Heart right ventricle (tissue), 16 donors: ENCODE measurements at regions not wholly inside any gene's neighbourhood (a gene's known extent, or its start where the extent isn't known, plus 50 kb on each side); places are given as distances from the start of the nearest gene placed in this dataset.

Source experiments
- ATAC-seq, 8 donors: fragments of 200-7000 bp; cut with Tn5 transposase; one replicate each; pipeline ENCODE4 v1.9.1; 2020; ENCODE audit warnings: mild to moderate bottlenecking in 8 of 8, moderate library complexity in 8 of 8, moderate number of reproducible peaks in 1 of 8
- DNase-seq, 2 donors: peaks; one replicate each; pipeline ENCODE4 v3.0.0-alpha.2; 2020
- H3K27ac ChIP-seq, 10 donors: fragments of 200-600 bp; sonication (generic) in 2 of 10; one replicate each; pipeline versions ENCODE4 v1.5.0 to v1.8.0; 2020 to 2022; ENCODE audit warnings: mild to moderate bottlenecking in 3 of 10
- H3K27me3 ChIP-seq, 7 donors: fragments of 200-600 bp; one replicate each; pipeline ENCODE4 v1.8.0; 2021 to 2022; ENCODE audit warnings: mild to moderate bottlenecking in 2 of 7
- H3K36me3 ChIP-seq, 9 donors: fragments of 200-600 bp; sonication (generic) in 1 of 9; one replicate each; pipeline versions ENCODE4 v1.5.0 to v1.8.0; 2020 to 2022; ENCODE audit warnings: mild to moderate bottlenecking in 2 of 9
- H3K4me1 ChIP-seq, 9 donors: fragments of 200-600 bp; sonication (generic) in 1 of 9; one replicate each; pipeline versions ENCODE4 v1.5.0 to v1.8.0; 2020 to 2022; ENCODE audit warnings: mild to moderate bottlenecking in 4 of 9
- H3K4me3 ChIP-seq, 10 donors: fragments of 200-600 bp; sonication (generic) in 2 of 10; one replicate each; pipeline versions ENCODE4 v1.5.0 to v1.8.0; 2020 to 2022; ENCODE audit warnings: mild to moderate bottlenecking in 7 of 10, moderate library complexity in 2 of 10
- H3K9me3 ChIP-seq, 11 donors: fragments of 200-600 bp in 10 of 11; sonication (generic) in 2 of 11; one replicate each; pipeline versions ENCODE4 v1.5.0 to v1.8.0; 2013 to 2022; ENCODE audit warnings: mild to moderate bottlenecking in 2 of 11, control low read depth in 1 of 11, moderate library complexity in 1 of 11
- CTCF ChIP-seq, 9 donors: fragments of 200-600 bp; sonication (generic) in 2 of 9; IDR thresholded peaks; one replicate each; pipeline versions ENCODE4 v1.5.0 to v1.8.0; 2021 to 2022; ENCODE audit warnings: antibody characterized with exemption in 9 of 9, mild to moderate bottlenecking in 5 of 9, moderate library complexity in 1 of 9
- WGBS, 2 donors: extraction: QIAGEN DNeasy Blood & Tissue Kit; methylation state at CpG; one replicate each; pipeline ENCODE4 v1.1.7; 2013; ENCODE audit warnings: inconsistent platforms in 1 of 2; 5-methylcytosine and 5-hydroxymethylcytosine counted together
- intact Hi-C, 10 donors: fragments of 100-400 bp; cut with DNase I; formaldehyde crosslinking; loops; one replicate each; pipeline versions ENCODE4 v1.11.1 to v1.14.2; 2022
- donor health status: Arrhythmogenic right ventricular cardiomyopathy.
- donor health status: ischemic (EF 13 %, LVEDD 7.1; RV severe dilation, severe dysfunction).
- donor health status: healthy with polysubstance abuse.
- donor health status: DM: no; HTN: yes; CAD: no.
- donor health status: DM: no; HTN: no; CAD: no.
- donor health status: ischemic (EF 25% LVEDD 6.9; RV normal size, moderate dysfunction).
- donor health status: ischemic (EF 25% LVEDD 5.7; RV mildly dilated, moderate dysfunction).
- donor health status: healthy.
- donor health status: DM: yes; HTN: yes; CAD: no.
- donor health status: Ischemic cardiomyopathy.
- donor health status: ischemic (EF 35%, LVEDD 5.7; RV mildly dilated, moderate dysfunction).
- donor health status: nonischemic (EF 11% LVEDD 7.7; RV severe dilation, severe dysfunction).
- donor health status: DM: yes; HTN: yes; CAD: no.
- donor health status: PGD.
- donor health status: ischemic (EF 29% LVEDD 5.4; RV normal size, mild dysfunction).
- donor health status: nonischemic (EF 23%, LVEDD 6.1; RV moderate dilation, normal function).

GRCh38 chr20:62531046-62531838 lies 55.4 kb upstream of the GATA5 start:
- no peaks in the 10 kb centered on the region for H3K9me3 ChIP-seq
- no peak overlapping the region for H3K4me3 ChIP-seq
- TF ChIP-seq CTCF (IDR thresholded peaks at IDR 0.05) = no peak
- intact Hi-C loops = no loop called here
- H3K27ac ChIP-seq = no peak overlapping the region
- ATAC-seq = no peak
- WGBS, 2 donors = 83 to 89% methylated on average over 23 of the region's 23 CpGs
- no peak for DNase-seq
- peaks cover under 1 to 27% (median 18%) of the 10 kb centered on the region in 9 donors for H3K4me1 ChIP-seq
- H3K36me3 ChIP-seq = no peaks in the 10 kb centered on the region
- H3K27me3 ChIP-seq = peaks cover 0 to 20% (median 7%) of the 10 kb centered on the region in 7 donors

- no peaks in the 10 kb centered on the region for H3K36me3 ChIP-seq
- no peaks in the 10 kb centered on the region for H3K9me3 ChIP-seq
- ATAC-seq (no peak), DNase-seq (no peak)
- TF ChIP-seq CTCF (IDR thresholded peaks at IDR 0.05) = no peak
- H3K4me1 ChIP-seq = peaks cover 6 to 42% (median 25%) of the 10 kb centered on the region in 9 donors
- no peak overlapping the region for H3K27ac ChIP-seq
- WGBS, 2 donors = 90 to 92% methylated on average over 12 of the region's 12 CpGs
- H3K27me3 ChIP-seq = peaks cover 0 to 11% (median 0%) of the 10 kb centered on the region in 7 donors
- intact Hi-C loops = no loop called here
- no peak overlapping the region for H3K4me3 ChIP-seq
Measured at GRCh38 chr20:62532921-62533320, 57.1 kb upstream of the GATA5 start.

- H3K4me1 ChIP-seq = peaks cover 6 to 42% (median 25%) of the 10 kb centered on the region in 9 donors
Measured at GRCh38 chr20:62533591-62534495, 58.0 kb upstream of the GATA5 start.

More at GRCh38 chr20:62533591-62534495, 58.0 kb upstream of the GATA5 start:
- no peak for ATAC-seq
- no peak for TF ChIP-seq CTCF (IDR thresholded peaks at IDR 0.05)
- WGBS, 2 donors = 71% methylated on average over 19 of the region's 19 CpGs
- DNase-seq = no peak
- intact Hi-C loops = no loop called here
- no peaks in the 10 kb centered on the region for H3K9me3 ChIP-seq
- H3K27ac ChIP-seq = no peak overlapping the region
- no peak overlapping the region for H3K4me3 ChIP-seq
- H3K27me3 ChIP-seq = peaks cover 0 to 11% (median 0%) of the 10 kb centered on the region in 7 donors
- no peaks in the 10 kb centered on the region for H3K36me3 ChIP-seq
